Mesenchymal stem cell (in vitro differentiated cells and primary cell): ENCODE measurements at regions not wholly inside any gene's neighbourhood (a gene's known extent, or its start where the extent isn't known, plus 50 kb on each side); places are given as distances from the start of the nearest gene placed in this dataset.

Source experiments
- DNase-seq: peaks from one replicate; pipeline ENCODE4 v3.0.0-alpha.2; 2013
- H2AFZ ChIP-seq: one replicate; pipeline ENCODE4 v1.6.1; 2013; ENCODE audit warnings: low read depth, mild to moderate bottlenecking, control low read depth, inconsistent platforms, low read length, moderate library complexity
- H2AK5ac ChIP-seq: 2 replicates; pipeline ENCODE4 v1.6.1; 2013; ENCODE audit warnings: low read length, moderate library complexity, mild to moderate bottlenecking, inconsistent platforms; ENCODE audit not compliant: severe bottlenecking
- H2BK120ac ChIP-seq: one replicate; pipeline ENCODE4 v1.6.1; 2013; ENCODE audit warnings: low read depth, mild to moderate bottlenecking, inconsistent platforms, low read length, moderate library complexity
- H2BK12ac ChIP-seq, 2 experiments: one replicate each; pipeline ENCODE4 v1.6.1; 2013; ENCODE audit warnings: inconsistent platforms in 2 of 2, low read length in 2 of 2, mild to moderate bottlenecking in 2 of 2, moderate library complexity in 2 of 2, control low read depth in 1 of 2
- H2BK15ac ChIP-seq: one replicate; pipeline ENCODE4 v1.6.1; 2013; ENCODE audit warnings: mild to moderate bottlenecking, low read depth, inconsistent platforms; ENCODE audit not compliant: poor library complexity, severe bottlenecking
- H2BK5ac ChIP-seq: 2 replicates; pipeline ENCODE4 v1.6.1; 2013; ENCODE audit warnings: low read depth, mild to moderate bottlenecking, low read length, control low read depth, inconsistent platforms; ENCODE audit not compliant: poor library complexity, severe bottlenecking
- H3K14ac ChIP-seq, 2 experiments: one replicate each; pipeline ENCODE4 v1.6.1; 2013; ENCODE audit warnings: inconsistent platforms in 2 of 2, low read length in 2 of 2, control low read depth in 1 of 2, mild to moderate bottlenecking in 1 of 2, moderate library complexity in 1 of 2
- H3K18ac ChIP-seq, 2 experiments: one replicate each; pipeline ENCODE4 v1.6.1; 2013; ENCODE audit warnings: inconsistent platforms in 2 of 2, low read length in 2 of 2, control low read depth in 1 of 2, low read depth in 1 of 2, mild to moderate bottlenecking in 1 of 2
- H3K23ac ChIP-seq, 2 experiments: one replicate each; pipeline ENCODE4 v1.6.1; 2013; ENCODE audit warnings: inconsistent platforms in 2 of 2, low read length in 2 of 2, mild to moderate bottlenecking in 2 of 2, moderate library complexity in 2 of 2, control low read depth in 1 of 2
- H3K27ac ChIP-seq: 2 replicates; pipeline ENCODE4 v1.5.1; 2013; ENCODE audit warnings: mild to moderate bottlenecking, moderate library complexity, low read length, control low read depth, inconsistent platforms; ENCODE audit not compliant: poor library complexity, severe bottlenecking
- H3K27me3 ChIP-seq, 2 experiments: 2 replicates each; pipeline versions ENCODE4 v1.6.1 to v1.7.0; 2013; ENCODE audit warnings: low read length in 2 of 2, mild to moderate bottlenecking in 2 of 2, moderate library complexity in 2 of 2, control low read depth in 1 of 2, inconsistent platforms in 1 of 2; ENCODE audit not compliant: control insufficient read depth in 1 of 2, insufficient read depth in 1 of 2
- H3K36me3 ChIP-seq, 2 experiments: 2 replicates each; pipeline versions ENCODE4 v1.6.1 to v1.7.0; 2013; ENCODE audit warnings: low read length in 2 of 2, control low read depth in 1 of 2, inconsistent platforms in 1 of 2, low read depth in 1 of 2, mild to moderate bottlenecking in 1 of 2; ENCODE audit not compliant: insufficient read depth in 2 of 2, control insufficient read depth in 1 of 2
- H3K4ac ChIP-seq, 2 experiments: one replicate each; pipeline ENCODE4 v1.6.1; 2013; ENCODE audit warnings: inconsistent platforms in 2 of 2, low read length in 2 of 2, mild to moderate bottlenecking in 2 of 2, moderate library complexity in 2 of 2, control low read depth in 1 of 2, low read depth in 1 of 2
- H3K4me1 ChIP-seq: 2 replicates; pipeline ENCODE4 v1.6.1; 2013; ENCODE audit warnings: low read depth, low read length, control low read depth; ENCODE audit not compliant: control insufficient read depth, insufficient read depth
- H3K4me2 ChIP-seq: 2 replicates; pipeline ENCODE4 v1.6.1; 2013; ENCODE audit warnings: low read length, mild to moderate bottlenecking, inconsistent platforms; ENCODE audit not compliant: poor library complexity, severe bottlenecking
- H3K4me3 ChIP-seq, 2 experiments: 2 replicates each; pipeline versions ENCODE4 v1.5.1 to v1.7.0; 2013; ENCODE audit warnings: low read length in 2 of 2, mild to moderate bottlenecking in 2 of 2, control low read depth in 1 of 2, low read depth in 1 of 2; ENCODE audit not compliant: insufficient read depth in 1 of 2
- H3K79me1 ChIP-seq: replicated peaks from 2 replicates; pipeline ENCODE4 v1.6.1; 2013; ENCODE audit warnings: mild to moderate bottlenecking, control low read depth, low read length, inconsistent platforms; ENCODE audit not compliant: poor library complexity, severe bottlenecking
- H3K9ac ChIP-seq: 2 replicates; pipeline ENCODE4 v1.7.0; 2013; ENCODE audit warnings: mild to moderate bottlenecking, low read length, moderate library complexity
- H3K9me3 ChIP-seq: 2 replicates; pipeline ENCODE4 v1.7.0; 2013; ENCODE audit warnings: mild to moderate bottlenecking, low read length; ENCODE audit not compliant: control insufficient read depth
- H4K8ac ChIP-seq: one replicate; pipeline ENCODE4 v1.6.1; 2013; ENCODE audit warnings: inconsistent platforms, mild to moderate bottlenecking, low read length, moderate library complexity
- H4K91ac ChIP-seq: one replicate; pipeline ENCODE4 v1.6.1; 2013; ENCODE audit warnings: mild to moderate bottlenecking, low read length, inconsistent platforms
- WGBS: methylation state at CpG from one replicate; pipeline ENCODE4 v1.1.7; 2013; ENCODE audit warnings: mixed read lengths; 5-methylcytosine and 5-hydroxymethylcytosine counted together

GRCh38 chr13:19071161-19071936, 110.3 kb downstream of the TUBA3C start:
- Histone ChIP-seq H4K91ac (no peak overlapping the region), H3K4ac (no peak overlapping the region), H2AK5ac (no peak overlapping the region), H3K4me1 (no peaks in the 10 kb centered on the region), H3K9ac (no peak overlapping the region), H2BK5ac (no peak overlapping the region), H3K36me3 (no peaks in the 10 kb centered on the region), H3K23ac (no peak overlapping the region), H4K8ac (no peak overlapping the region), H2BK15ac (no peak overlapping the region), H3K18ac (no peak overlapping the region), H2BK120ac (no peak overlapping the region), H2AFZ (no peak overlapping the region), H3K14ac (no peak overlapping the region), H2BK12ac (no peak overlapping the region), H3K79me1 (no peaks in the 10 kb centered on the region), H3K4me3 (no peak overlapping the region), H3K27ac (no peak overlapping the region), H3K4me2 (no peak overlapping the region), H3K9me3 (peaks cover 5% of the 10 kb centered on the region), H3K27me3 (no peaks in the 10 kb centered on the region)
- WGBS, result 78% methylated on average over 8 of the region's 11 CpGs
- no peak for DNase-seq

- Histone ChIP-seq H3K79me1 (no peaks in the 10 kb centered on the region), H3K36me3 (no peaks in the 10 kb centered on the region), H2AK5ac (no peak overlapping the region), H3K23ac (no peak overlapping the region), H4K8ac (no peak overlapping the region), H4K91ac (no peak overlapping the region), H3K4ac (no peak overlapping the region), H3K9me3 (peaks cover 5% of the 10 kb centered on the region), H3K4me1 (no peaks in the 10 kb centered on the region), H2BK5ac (no peak overlapping the region), H3K9ac (no peak overlapping the region), H2BK15ac (no peak overlapping the region), H2BK12ac (no peak overlapping the region), H2BK120ac (no peak overlapping the region), H3K4me3 (no peak overlapping the region), H3K27ac (no peak overlapping the region), H2AFZ (no peak overlapping the region), H3K14ac (no peak overlapping the region), H3K18ac (no peak overlapping the region), H3K4me2 (no peak overlapping the region), H3K27me3 (no peaks in the 10 kb centered on the region)
- no peak for DNase-seq
- WGBS, result 71% methylated on average over 6 of the region's 6 CpGs
Observed at GRCh38 chr13:19070398-19070735, 111.3 kb downstream of the TUBA3C start.

- Histone ChIP-seq H3K18ac (no peak overlapping the region), H2AK5ac (no peak overlapping the region), H4K8ac (no peak overlapping the region), H2BK5ac (no peak overlapping the region), H3K9ac (no peak overlapping the region), H3K4me3 (no peak overlapping the region), H3K27ac (no peak overlapping the region), H2BK12ac (no peak overlapping the region), H2BK15ac (no peak overlapping the region), H3K36me3 (no peaks in the 10 kb centered on the region), H3K4me1 (no peaks in the 10 kb centered on the region), H2BK120ac (no peak overlapping the region), H3K27me3 (no peaks in the 10 kb centered on the region), H3K23ac (no peak overlapping the region), H3K79me1 (no peaks in the 10 kb centered on the region), H3K9me3 (peaks cover 5% of the 10 kb centered on the region), H2AFZ (no peak overlapping the region), H4K91ac (no peak overlapping the region), H3K4me2 (no peak overlapping the region), H3K4ac (no peak overlapping the region), H3K14ac (no peak overlapping the region)
- no peak for DNase-seq
- 54% methylated on average over 5 of the region's 5 CpGs for WGBS
Observed at GRCh38 chr13:19069684-19070397, 111.8 kb downstream of the TUBA3C start.

DNA sequence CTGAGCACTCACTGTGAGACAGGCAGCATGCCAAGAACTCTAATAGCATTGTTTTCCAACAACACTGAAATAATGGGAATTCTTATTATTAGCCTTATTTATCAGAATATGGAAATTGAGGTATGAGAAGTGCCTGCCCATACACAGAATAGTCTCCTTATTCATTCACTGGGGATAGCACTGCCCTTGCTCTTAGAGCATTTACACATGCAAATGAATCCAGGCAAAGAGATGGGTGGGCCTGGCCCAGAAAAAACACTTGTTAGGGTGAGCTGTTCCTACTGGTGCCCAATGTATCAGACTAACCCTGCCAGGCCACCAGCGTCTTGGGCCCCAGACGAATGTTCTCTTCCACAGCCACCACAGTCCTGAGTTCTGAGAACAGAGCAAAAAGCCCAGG, 112.9 kb downstream of the TUBA3C start:
- no peaks in the 10 kb centered on the region for H3K4me1 ChIP-seq
- H2BK12ac ChIP-seq, result no peak overlapping the region
- 43% methylated on average over 1 of the region's 2 CpGs for WGBS
- H4K8ac ChIP-seq, result no peak overlapping the region
- no peak overlapping the region for H3K14ac ChIP-seq
- no peak overlapping the region for H3K4me2 ChIP-seq
- no peak overlapping the region for H2BK120ac ChIP-seq
- H3K27me3 ChIP-seq, result no peaks in the 10 kb centered on the region
- no peak overlapping the region for H3K27ac ChIP-seq
- H3K18ac ChIP-seq, result no peak overlapping the region
- H3K4ac ChIP-seq, result no peak overlapping the region
- no peak overlapping the region for H4K91ac ChIP-seq
- no peak overlapping the region for H2BK5ac ChIP-seq
- no peaks in the 10 kb centered on the region for H3K36me3 ChIP-seq
- no peak overlapping the region for H3K4me3 ChIP-seq
- no peak overlapping the region for H2AFZ ChIP-seq
- no peak for DNase-seq
- H2BK15ac ChIP-seq, result no peak overlapping the region
- H3K79me1 ChIP-seq, result no peaks in the 10 kb centered on the region
- peaks cover 12% of the 10 kb centered on the region for H3K9me3 ChIP-seq
- no peak overlapping the region for H2AK5ac ChIP-seq
- H3K9ac ChIP-seq, result no peak overlapping the region
- no peak overlapping the region for H3K23ac ChIP-seq
